NCI-H82 treated with DMSO at 0.1 percent for 48 hours (cell line): ENCODE measurements at regions not wholly inside any gene's neighbourhood (a gene's known extent, or its start where the extent isn't known, plus 50 kb on each side); places are given as distances from the start of the nearest gene placed in this dataset.
"Not testable (repeated sequence)": the region's sequence is repeated elsewhere in the genome, so short reads cannot be mapped to it uniquely, and the experiment has no call there.

Experiments used
- DNase-seq: peaks from one replicate; lab custom pipeline; 2025; ENCODE audit not compliant: unreplicated experiment; lab: John Stamatoyannopoulos, UW

DNA sequence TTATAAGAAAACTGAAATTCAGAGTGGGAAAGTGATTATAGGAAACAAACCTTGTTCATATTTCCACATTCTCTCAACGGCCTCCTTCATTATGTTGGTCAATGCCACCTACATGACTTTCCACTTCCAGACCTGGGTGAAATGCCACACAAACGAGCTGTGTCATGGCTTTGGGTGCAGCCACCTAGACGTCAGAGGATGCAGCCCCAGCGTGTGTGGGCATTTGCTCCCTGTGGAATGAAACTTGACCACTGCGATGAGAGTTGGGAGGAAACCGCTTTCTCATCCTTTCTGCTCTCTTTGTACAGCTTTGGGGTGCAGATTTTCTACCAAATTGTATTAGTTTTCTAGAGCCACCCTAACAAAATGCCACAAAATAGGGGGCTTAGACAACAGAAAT lies 291.0 kb downstream of the CYRIA start:
- no peak for DNase-seq

GRCh38 chr2:16373341-16373740 lies 292.3 kb downstream of the CYRIA start:
- DNase-seq, result no peak

DNA sequence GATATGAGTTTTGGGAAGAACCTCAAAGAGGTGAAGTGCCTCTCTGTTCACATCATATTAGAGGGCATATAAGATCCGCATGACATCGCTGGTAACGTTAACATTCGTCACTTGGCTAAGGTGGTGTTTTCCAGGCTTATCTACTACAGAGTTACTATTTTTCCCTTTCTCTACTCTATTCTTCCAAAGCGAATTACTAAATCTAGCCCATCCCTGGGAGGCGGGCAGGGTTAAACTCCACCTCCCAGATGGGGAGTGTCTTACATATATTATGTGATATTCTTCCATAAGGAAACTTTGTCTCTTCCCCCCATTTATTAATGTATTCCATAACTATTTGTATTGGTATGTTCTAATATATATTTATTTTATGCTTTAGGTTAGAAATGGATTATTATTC lies 293.9 kb downstream of the CYRIA start:
- no peak for DNase-seq

- no peak for DNase-seq
These were observed 296.7 kb downstream of the CYRIA start for GRCh38 chr2:16368951-16369350.

GRCh38 chr2:16368328-16368727 lies 297.3 kb downstream of the CYRIA start:
- DNase-seq, result no peak

DNA sequence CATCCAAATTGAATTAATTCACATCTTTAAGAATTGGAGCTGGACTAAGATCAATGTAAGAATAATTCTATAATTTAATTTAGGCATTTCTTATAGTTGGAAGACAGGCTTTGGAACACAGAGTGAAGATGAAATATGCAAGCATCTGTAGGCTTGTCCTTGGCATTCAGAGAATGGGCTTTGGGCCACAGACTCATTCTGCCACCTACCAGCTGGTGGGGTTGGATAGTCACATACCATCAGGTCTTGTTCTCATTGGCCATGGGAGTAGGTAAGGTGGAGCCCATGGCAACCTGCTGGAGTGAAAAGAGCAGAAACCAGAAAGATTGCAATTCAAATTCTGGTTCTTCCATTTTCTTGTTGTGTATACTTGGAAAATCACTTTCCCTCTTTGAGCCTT lies 300.3 kb downstream of the CYRIA start:
- no peak for DNase-seq

DNA sequence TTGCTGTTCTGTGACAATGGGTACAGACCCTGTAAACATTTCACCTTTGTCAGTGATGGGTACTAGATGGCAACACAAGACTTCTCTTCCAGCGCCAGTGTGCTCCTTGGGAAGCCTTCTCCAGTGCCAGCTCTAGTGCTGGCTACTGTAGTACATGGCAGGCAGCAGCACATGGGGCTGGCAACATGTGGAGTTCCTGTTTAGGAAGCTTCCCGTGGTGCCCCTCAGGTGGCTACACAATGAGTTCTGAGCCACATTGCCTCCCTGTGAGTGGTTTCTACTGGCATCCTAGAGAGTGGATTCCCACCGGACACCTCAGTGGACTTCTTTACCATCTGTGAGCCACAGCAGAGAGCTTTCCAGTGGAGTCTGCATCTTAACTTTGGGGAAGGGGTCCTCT lies 302.1 kb downstream of the CYRIA start:
- no peak for DNase-seq

DNA sequence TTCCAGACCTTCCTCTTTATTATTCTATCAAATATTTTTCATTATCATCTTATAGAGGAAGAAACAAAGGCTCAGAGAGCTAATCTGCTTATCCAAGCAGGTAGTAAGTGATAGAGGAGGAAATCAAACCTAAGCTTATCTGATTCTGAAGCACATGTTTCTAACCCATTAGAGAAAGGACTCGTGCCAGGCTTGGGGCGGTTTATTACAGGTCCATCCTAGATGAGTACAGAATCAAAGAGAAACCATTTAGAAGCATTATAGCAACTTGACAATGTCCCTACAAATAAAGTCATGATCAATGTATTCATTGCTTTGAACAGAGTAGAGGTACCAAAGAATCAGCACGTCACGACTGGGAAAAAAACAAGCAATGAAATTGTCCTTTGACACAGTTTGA lies 303.0 kb downstream of the CYRIA start:
- no peak for DNase-seq

GRCh38 chr2:16361261-16361995 lies 304.2 kb downstream of the CYRIA start:
- DNase-seq, result no peak

- no peak for DNase-seq
These were observed 305.7 kb downstream of the CYRIA start for GRCh38 chr2:16359961-16360360.

- no peak for DNase-seq
These were observed 308.4 kb downstream of the CYRIA start for GRCh38 chr2:16357188-16357587.

GRCh38 chr2:16351541-16351940 lies 314.1 kb downstream of the CYRIA start:
- DNase-seq, result no peak

DNA sequence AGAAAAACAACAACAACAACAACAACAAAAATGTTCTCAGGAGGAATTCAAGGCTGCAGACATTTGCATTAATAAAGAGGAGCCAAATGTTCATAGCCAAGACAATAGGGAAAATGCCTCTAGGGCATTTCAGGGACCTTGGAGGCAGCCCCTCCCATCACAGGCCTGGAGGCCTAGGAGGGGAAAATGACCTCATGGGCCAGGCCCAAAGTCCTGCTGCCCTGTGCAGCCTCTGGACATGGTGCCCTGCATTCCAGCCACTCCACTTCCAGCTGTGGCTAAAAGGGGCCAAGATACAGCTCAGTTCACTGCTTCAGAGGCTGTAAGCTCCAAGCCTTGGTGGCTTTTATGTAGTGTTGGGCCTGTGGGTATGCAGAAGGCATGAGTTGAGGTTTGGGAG lies 314.5 kb downstream of the CYRIA start:
- DNase-seq, result no peak

GRCh38 chr2:16350211-16350610 lies 315.4 kb downstream of the CYRIA start:
- DNase-seq, result no peak

GRCh38 chr2:16349811-16350210 lies 315.8 kb downstream of the CYRIA start:
- no peak for DNase-seq

- no peak for DNase-seq
These were observed 316.7 kb downstream of the CYRIA start for GRCh38 chr2:16348821-16349515.

DNA sequence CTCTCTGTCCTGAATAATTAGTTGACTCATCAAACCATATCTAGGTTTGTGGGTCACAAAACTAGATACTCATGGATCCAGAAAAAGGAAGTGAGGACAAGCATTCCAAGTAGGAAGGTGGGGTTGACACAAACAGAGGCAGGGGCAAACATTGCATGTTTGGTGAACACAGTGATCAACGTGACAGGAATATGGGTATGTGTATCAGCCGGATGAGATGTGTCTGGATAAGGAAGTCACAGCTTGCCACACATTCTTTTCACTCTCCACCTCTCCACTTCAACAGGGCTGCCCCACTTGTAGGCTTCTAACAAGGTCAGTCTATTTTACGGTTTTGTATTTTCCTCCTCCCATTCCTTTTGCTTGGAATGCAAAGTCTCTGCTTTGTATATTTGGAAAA lies 319.0 kb downstream of the CYRIA start:
- no peak for DNase-seq

DNA sequence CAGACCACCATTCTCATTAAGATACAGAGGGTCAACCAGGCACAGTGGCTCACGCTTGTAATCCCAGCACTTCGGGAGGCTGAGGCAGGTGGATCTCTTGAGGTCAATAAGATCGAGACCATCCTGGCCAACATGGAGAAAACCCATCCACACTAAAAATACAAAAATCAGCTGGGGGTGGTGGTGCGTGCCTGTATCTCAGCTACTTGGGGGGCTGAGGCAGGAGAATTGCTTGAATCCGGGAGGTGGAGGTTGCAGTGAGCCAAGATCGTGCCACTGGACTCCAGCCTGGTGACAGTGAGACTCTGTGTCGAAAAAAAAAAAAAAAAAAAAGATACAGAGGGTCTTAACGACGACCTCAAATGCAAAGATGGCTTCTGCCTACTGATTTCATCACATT lies 320.4 kb downstream of the CYRIA start:
- DNase-seq, result not testable (repeated sequence)

DNA sequence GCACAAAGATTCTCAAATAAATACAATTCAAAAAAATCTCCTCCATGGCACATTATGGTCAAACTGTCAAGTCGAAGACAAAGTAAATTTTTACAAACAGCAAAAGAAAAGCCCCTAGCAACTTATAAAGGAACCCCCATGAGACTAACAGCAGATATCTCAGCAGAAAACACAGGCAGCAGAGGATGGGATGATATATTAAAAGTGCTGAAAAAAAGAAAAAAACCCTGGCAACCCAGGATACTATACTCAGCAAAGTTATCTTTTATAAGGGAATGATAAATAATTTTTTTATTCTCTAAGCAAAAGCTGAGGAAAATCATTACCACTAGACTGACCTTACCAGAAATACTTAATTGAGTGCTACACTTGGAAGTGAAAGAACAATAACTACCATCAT lies 326.4 kb downstream of the CYRIA start:
- no peak for DNase-seq

DNA sequence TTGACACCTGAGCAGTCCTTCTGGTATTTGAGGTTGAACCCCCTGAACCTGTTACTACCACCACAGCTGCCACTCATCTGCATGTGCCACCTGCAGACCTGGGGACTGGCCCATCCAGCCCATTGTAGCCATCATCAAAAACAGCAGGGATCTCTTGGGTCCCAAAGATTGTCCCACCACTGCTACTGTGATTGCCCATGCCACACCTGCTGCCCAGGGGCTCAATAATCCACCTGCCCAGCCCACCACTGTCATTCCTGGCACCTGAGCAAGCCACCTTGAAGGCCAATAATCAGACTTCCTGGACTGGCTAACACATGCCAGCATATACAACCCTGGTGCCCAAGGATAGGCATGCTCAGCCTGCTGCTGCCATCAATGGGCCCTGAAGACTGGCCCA lies 327.6 kb downstream of the CYRIA start:
- DNase-seq, result no peak

- peak; percentile 17 for DNase-seq
These were observed 328.7 kb downstream of the CYRIA start for GRCh38 chr2:16336916-16337315.

GRCh38 chr2:16336491-16336890 lies 329.1 kb downstream of the CYRIA start:
- peak; percentile 43 for DNase-seq

GRCh38 chr2:16335947-16336346 lies 329.7 kb downstream of the CYRIA start:
- DNase-seq, result no peak
